GM12878 (cell line): ENCODE measurements at regions not wholly inside any gene's neighbourhood (a gene's known extent, or its start where the extent isn't known, plus 50 kb on each side); places are given as distances from the start of the nearest gene placed in this dataset.

Experiments
- ATAC-seq: fragments of 200-7000 bp; cut with Tn5 transposase; 3 replicates; pipeline ENCODE4 v1.9.1; 2020; ENCODE audit warnings: mild to moderate bottlenecking, moderate library complexity
- BruUV-seq: library from RNA; stranded (reverse); fragments of 400-500 nt; replicated peaks from 2 replicates; lab custom pipeline; 2021; lab: Mats Ljungman, UMichigan
- CTCF ChIA-PET: fragments of 300-600 bp; sonication (Branson Sonifier 250); formaldehyde crosslinking; extraction: SDS; loops from one replicate; lab custom pipeline; 2021; ENCODE audit warnings: inconsistent platforms; lab: Yijun Ruan, JAX
- POLR2A ChIA-PET: fragments of 350-600 bp; formaldehyde crosslinking; extraction: SDS; loops from one replicate; lab custom pipeline; 2021; ENCODE audit warnings: inconsistent platforms; lab: Charles Lee
- RAD21 ChIA-PET: fragments of 300-600 bp; sonication (Branson Sonifier 250); formaldehyde crosslinking; loops from one replicate; lab custom pipeline; 2023; ENCODE audit warnings: antibody characterized with exemption; ENCODE audit not compliant: unreplicated experiment; lab: Charles Lee
- SMC1A ChIA-PET: fragments of 300-600 bp; sonication (Branson Sonifier 250); formaldehyde crosslinking; loops from one replicate; lab custom pipeline; 2023; ENCODE audit not compliant: unreplicated experiment, uncharacterized antibody; lab: Charles Lee
- DNase-seq: peaks from one replicate; pipeline ENCODE4 v3.0.0-alpha.2; 2011; ENCODE audit warnings: low read depth, low spot score
- FAIRE-seq: peaks from 3 replicates; lab custom pipeline; 2011; peaks lifted over from hg19 to GRCh38; lab: Jason Lieb, UNC
- H2AFZ ChIP-seq: 2 replicates; pipeline ENCODE4 v1.6.0; 2011; ENCODE audit warnings: low read depth, low read length, control low read depth; ENCODE audit not compliant: control insufficient read depth
- H3K27ac ChIP-seq: 2 replicates; pipeline ENCODE4 v1.5.1; 2011; ENCODE audit warnings: control low read depth; ENCODE audit not compliant: control insufficient read depth, insufficient read depth
- H3K27me3 ChIP-seq, 2 experiments: replicated peaks in 1 of 2; 2 replicates each; pipeline versions ENCODE4 v1.6.0 to v1.6.1; 2011; ENCODE audit warnings: low read length in 1 of 2; ENCODE audit not compliant: control insufficient read depth in 2 of 2, insufficient read depth in 2 of 2
- H3K36me3 ChIP-seq, 2 experiments: 2 replicates each; pipeline ENCODE4 v1.5.1; 2011; ENCODE audit warnings: low read length in 1 of 2; ENCODE audit not compliant: control insufficient read depth in 2 of 2, insufficient read depth in 2 of 2
- H3K4me1 ChIP-seq: 2 replicates; pipeline ENCODE4 v1.6.1; 2011; ENCODE audit warnings: mild to moderate bottlenecking, low read length, moderate library complexity, mixed read lengths; ENCODE audit not compliant: control insufficient read depth, insufficient read depth
- H3K4me2 ChIP-seq: 2 replicates; pipeline ENCODE4 v1.6.0; 2011; ENCODE audit warnings: control low read depth; ENCODE audit not compliant: control insufficient read depth, insufficient read depth
- H3K4me3 ChIP-seq: fragments of 200-600 bp; sonication (generic); 2 replicates; pipeline ENCODE4 v1.5.1; 2016
- H3K79me2 ChIP-seq: 2 replicates; pipeline ENCODE4 v1.6.0; 2011; ENCODE audit warnings: low read length; ENCODE audit not compliant: control insufficient read depth, insufficient read depth
- H3K9ac ChIP-seq: 2 replicates; pipeline ENCODE4 v1.8.0; 2011; ENCODE audit warnings: low read length, control low read depth, mixed read lengths; ENCODE audit not compliant: control insufficient read depth, insufficient read depth
- H3K9me3 ChIP-seq: replicated peaks from 3 replicates; pipeline ENCODE4 v1.5.1; 2011; ENCODE audit warnings: mild to moderate bottlenecking, low read length; ENCODE audit not compliant: control insufficient read depth, insufficient read depth
- H4K20me1 ChIP-seq: 2 replicates; pipeline ENCODE4 v1.6.0; 2011; ENCODE audit not compliant: control insufficient read depth, insufficient read depth
- JUNB ChIP-seq: IDR thresholded peaks from 2 replicates; pipeline ENCODE4 v1.6.1; 2016; ENCODE audit warnings: antibody characterized with exemption, mild to moderate bottlenecking
- KDM1A ChIP-seq: fragments of 200-600 bp; sonication (generic); IDR thresholded peaks from 2 replicates; pipeline ENCODE4 v1.6.1; 2016; ENCODE audit warnings: borderline replicate concordance
- KLF5 ChIP-seq: fragments of 450-650 bp; IDR thresholded peaks from 2 replicates; pipeline ENCODE4 v1.6.1; 2014; ENCODE audit warnings: mild to moderate bottlenecking; ENCODE audit not compliant: partially characterized antibody
- NFYA ChIP-seq: IDR thresholded peaks from 2 replicates; pipeline ENCODE4 v1.6.1; 2011; ENCODE audit warnings: low read depth, mild to moderate bottlenecking, low read length, improper control_type of control experiment, borderline replicate concordance
- RELA ChIP-seq: fragments of 450-650 bp; IDR thresholded peaks from 2 replicates; pipeline ENCODE4 v1.8.0; 2014; ENCODE audit warnings: borderline replicate concordance; ENCODE audit not compliant: partially characterized antibody
- WGBS: methylation state at CpG from one replicate; pipeline ENCODE4 v1.1.6; 2016; ENCODE audit warnings: low lambda C conversion rate; ENCODE audit not compliant: insufficient replicate concordance, insufficient coverage; ENCODE audit errors: missing lambda C conversion rate; 5-methylcytosine and 5-hydroxymethylcytosine counted together
- in situ Hi-C: fragments of 300-500 bp; cut with MboI; formaldehyde crosslinking; loops from 9 replicates; pipeline ENCODE4 v1.14.3; 2018; ENCODE audit warnings: mixed read lengths
- intact Hi-C: fragments of 100-400 bp; cut with micrococcal nuclease; formaldehyde crosslinking; loops from one replicate; pipeline ENCODE4 v1.14.2; 2022; ENCODE audit not compliant: unreplicated experiment
- TF ChIP-seq, protein P1 (sequence below): fragments of 450-650 bp; IDR thresholded peaks from 2 replicates; pipeline ENCODE4 v1.6.1; 2017; ENCODE audit warnings: antibody characterized with exemption, mild to moderate bottlenecking, moderate library complexity
- TF ChIP-seq, protein P2 (sequence below): IDR thresholded peaks from 2 replicates; pipeline ENCODE4 v1.6.1; 2012; ENCODE audit warnings: low read depth, low read length, improper control_type of control experiment

DNA sequence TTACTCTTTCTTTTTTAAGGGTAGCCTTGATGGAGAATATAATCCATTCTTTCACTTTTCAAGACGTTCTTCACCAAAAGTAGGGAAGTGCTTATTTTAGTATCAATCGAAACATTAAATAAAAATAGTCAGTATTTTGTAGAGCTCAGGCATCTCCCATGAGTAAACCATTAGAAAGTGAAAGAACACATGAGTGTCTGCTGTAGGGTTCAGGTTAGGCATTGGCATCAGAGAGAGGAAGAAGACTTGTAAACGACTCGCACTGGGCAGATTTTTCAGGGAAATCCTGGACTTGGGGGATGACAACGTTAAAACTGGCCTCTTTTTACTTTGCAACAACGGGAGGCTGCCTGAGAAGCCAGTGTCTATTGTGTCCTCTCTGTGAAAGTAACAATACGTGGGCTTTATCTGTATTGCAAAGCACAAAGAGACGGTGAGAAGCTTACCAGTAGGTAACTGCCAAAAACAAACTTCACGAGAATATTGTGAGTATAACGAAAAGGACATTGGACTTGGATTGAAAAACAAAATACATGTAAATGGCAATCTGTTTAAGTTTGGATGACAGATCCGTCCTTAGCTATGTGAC, 451.7 kb downstream of the PYDC2 start:
- Histone ChIP-seq H3K79me2 (no peaks in the 10 kb centered on the region), H3K9ac (no peak overlapping the region), H3K4me1 (no peaks in the 10 kb centered on the region), H3K27me3 (no peaks in the 10 kb centered on the region), H3K4me2 (no peak overlapping the region; the same call in 1 of the 2 replicates), H3K36me3 (no peaks in the 10 kb centered on the region), H4K20me1 (no peaks in the 10 kb centered on the region), H3K4me3 (no peak overlapping the region), H3K27ac (no peak overlapping the region), H3K9me3 (no peaks in the 10 kb centered on the region), H2AFZ (no peak overlapping the region; the same call in 1 of the 2 replicates)
- TF ChIP-seq KDM1A (no peak), JUNB (no peak), KLF5 (no peak), NFYA (no peak), RELA (no peak)
- TF ChIP-seq, protein P1, sequence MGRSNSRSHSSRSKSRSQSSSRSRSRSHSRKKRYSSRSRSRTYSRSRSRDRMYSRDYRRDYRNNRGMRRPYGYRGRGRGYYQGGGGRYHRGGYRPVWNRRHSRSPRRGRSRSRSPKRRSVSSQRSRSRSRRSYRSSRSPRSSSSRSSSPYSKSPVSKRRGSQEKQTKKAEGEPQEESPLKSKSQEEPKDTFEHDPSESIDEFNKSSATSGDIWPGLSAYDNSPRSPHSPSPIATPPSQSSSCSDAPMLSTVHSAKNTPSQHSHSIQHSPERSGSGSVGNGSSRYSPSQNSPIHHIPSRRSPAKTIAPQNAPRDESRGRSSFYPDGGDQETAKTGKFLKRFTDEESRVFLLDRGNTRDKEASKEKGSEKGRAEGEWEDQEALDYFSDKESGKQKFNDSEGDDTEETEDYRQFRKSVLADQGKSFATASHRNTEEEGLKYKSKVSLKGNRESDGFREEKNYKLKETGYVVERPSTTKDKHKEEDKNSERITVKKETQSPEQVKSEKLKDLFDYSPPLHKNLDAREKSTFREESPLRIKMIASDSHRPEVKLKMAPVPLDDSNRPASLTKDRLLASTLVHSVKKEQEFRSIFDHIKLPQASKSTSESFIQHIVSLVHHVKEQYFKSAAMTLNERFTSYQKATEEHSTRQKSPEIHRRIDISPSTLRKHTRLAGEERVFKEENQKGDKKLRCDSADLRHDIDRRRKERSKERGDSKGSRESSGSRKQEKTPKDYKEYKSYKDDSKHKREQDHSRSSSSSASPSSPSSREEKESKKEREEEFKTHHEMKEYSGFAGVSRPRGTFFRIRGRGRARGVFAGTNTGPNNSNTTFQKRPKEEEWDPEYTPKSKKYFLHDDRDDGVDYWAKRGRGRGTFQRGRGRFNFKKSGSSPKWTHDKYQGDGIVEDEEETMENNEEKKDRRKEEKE, result no peak
- TF ChIP-seq, protein P2, sequence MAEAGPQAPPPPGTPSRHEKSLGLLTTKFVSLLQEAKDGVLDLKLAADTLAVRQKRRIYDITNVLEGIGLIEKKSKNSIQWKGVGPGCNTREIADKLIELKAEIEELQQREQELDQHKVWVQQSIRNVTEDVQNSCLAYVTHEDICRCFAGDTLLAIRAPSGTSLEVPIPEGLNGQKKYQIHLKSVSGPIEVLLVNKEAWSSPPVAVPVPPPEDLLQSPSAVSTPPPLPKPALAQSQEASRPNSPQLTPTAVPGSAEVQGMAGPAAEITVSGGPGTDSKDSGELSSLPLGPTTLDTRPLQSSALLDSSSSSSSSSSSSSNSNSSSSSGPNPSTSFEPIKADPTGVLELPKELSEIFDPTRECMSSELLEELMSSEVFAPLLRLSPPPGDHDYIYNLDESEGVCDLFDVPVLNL, result no peak
- intact Hi-C loops (no loop called here), in situ Hi-C loops (no loop called here)
- POLR2A ChIA-PET, result no interaction called here
- 25% methylated on average over 11 of the region's 11 CpGs for WGBS
- CTCF ChIA-PET, result interaction anchor here (0.6 kb wide), 1 partner anchor 380 kb away, joined by 3 read pairs; no protein-coding TSS in a partner anchor
- ATAC-seq (no peak), FAIRE-seq (no peak), DNase-seq (no peak)
- no TSS peak for BruUV-seq
- RAD21 ChIA-PET, result no interaction called here
- SMC1A ChIA-PET, result interaction anchor here (0.7 kb wide), 1 partner anchor 47 kb away, joined by 3 read pairs; no protein-coding TSS in a partner anchor
